ENCODE measurements at regions not wholly inside any gene's neighbourhood (a gene's known extent, or its start where the extent isn't known, plus 50 kb on each side); places are given as distances from the start of the nearest gene placed in this dataset.
"Not testable (repeated sequence)": the region's sequence is repeated elsewhere in the genome, so short reads cannot be mapped to it uniquely, and the experiment has no call there.

DNA sequence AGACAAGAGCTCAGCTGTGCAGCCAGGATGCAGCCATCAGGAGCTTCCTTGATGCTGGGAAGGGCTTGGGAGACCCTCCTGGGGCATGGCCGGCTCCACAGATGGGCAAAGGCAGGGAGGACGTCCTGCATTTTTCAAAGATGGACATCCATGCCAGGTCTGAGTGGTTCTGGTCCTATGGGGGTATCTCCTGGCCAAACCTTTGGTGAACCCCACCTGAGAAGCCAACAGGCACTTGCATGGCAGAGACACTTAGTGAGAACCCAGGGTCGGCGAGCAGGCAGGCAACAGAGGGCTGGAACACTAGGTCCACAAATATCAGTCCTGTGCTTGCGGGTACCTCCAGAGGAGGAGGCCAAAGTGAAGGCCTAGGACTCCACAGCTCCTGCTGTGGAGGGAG, 70.0 kb downstream of the KCTD15 start:
- no peak for DNase-seq

DNA sequence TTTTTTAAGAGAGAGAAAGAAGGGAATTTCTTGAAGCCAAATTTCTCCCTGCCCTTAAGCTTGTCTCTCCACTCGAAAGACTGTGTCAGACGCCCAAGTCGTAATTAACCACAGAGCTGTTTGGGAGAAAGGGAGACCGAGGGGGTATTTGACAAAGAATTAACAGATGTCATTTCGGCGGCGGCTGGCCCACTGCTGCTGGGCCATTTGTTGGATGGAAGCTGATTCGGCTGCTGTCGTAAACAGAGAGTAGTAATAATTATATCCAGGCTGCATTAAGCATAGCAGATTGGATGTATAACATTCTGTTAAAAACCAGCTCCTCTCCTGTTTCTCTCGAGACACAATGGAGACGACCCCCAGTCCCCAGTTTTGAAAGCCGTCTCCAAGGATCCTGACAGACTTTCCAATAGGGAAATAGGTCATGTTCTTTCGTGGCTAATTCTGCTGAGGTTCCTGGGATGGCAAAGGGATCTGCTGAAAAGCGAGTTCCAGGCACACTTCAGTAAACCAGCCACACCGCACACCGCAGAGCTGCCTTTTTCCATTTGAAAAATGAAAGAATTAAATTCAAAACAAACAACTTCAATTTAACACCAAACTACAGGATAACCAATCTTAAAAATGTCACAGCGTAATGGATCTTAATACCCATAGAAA, 71.5 kb downstream of the KCTD15 start:
- DNase-seq, result no peak

DNA sequence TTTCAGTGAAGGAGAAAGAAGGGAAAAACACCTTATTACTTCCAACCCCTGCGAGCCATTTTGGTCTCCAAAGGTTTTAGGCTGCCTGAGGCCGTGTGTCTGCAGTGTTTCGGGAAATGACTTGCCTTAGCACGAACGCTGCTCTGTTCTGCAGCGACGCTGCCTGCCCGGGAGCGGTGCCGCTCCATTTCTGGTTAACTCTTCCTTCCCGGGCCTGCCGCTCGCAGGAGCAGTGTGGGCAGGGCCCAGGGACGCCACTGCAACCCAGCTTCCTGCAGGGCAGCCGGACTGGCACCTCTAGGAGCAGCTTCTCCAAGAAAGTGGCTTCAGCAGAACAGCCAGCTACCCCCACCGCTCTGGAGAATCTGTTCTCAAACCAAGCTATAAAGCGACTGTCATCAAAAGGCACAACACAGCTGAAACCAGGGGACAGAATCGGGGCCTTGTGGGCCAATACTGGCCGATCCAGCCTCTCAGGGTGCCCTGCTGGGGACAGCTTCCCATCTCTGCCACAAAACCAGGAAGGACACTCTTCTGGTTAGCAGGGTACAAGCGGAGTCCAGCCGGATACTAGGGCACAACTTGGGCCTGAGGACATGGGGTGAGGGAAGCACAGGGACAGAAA, 72.2 kb downstream of the KCTD15 start:
- DNase-seq, result peak; percentile 6

DNA sequence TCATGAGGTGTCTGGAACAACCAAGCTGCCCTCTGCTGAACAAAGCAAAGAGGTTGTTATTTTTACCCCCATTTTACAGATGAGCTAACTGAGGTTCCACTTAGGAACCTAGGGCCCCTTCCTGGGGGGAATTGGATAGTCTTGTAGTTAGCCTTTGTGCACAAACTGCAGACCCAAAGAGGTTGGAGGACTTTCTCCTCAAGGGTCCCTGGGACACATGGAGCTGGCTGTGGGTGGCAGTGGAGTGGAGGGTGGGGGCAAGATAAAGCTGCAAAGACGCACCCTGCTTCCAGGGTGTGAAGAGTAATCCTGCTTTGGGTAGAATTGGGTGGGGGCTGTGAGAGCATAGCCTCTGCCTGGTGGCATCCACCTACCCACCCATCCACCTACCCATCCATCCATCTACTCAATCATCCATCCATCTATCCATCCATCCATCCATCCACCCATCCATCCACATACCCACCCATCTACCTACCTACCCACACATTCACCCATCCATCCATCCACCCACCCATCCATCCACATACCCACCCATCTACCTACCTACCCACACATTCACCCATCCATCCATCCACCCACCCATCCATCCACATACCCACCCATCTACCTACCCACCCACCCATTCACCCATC, 73.7 kb downstream of the KCTD15 start:
- not testable (repeated sequence) for DNase-seq

DNA sequence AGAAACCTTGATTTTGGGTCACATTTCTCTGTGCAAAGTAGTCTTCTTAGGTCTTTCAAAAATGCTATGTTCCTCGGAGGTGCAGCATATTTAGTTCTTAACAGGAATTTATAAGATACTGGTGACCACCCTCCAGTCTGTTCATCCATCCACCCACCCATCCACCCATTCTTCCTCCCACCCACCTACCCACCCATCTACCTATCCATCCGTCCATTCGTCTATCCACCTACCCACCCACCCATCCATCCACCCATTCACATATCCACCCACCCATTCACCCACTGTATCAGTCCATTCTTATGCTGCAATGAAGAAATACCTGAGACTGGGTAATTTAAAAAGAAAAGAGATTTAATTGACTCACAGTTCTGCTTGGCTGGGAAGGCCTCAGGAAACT, 74.9 kb downstream of the KCTD15 start:
- DNase-seq, result no peak

DNA sequence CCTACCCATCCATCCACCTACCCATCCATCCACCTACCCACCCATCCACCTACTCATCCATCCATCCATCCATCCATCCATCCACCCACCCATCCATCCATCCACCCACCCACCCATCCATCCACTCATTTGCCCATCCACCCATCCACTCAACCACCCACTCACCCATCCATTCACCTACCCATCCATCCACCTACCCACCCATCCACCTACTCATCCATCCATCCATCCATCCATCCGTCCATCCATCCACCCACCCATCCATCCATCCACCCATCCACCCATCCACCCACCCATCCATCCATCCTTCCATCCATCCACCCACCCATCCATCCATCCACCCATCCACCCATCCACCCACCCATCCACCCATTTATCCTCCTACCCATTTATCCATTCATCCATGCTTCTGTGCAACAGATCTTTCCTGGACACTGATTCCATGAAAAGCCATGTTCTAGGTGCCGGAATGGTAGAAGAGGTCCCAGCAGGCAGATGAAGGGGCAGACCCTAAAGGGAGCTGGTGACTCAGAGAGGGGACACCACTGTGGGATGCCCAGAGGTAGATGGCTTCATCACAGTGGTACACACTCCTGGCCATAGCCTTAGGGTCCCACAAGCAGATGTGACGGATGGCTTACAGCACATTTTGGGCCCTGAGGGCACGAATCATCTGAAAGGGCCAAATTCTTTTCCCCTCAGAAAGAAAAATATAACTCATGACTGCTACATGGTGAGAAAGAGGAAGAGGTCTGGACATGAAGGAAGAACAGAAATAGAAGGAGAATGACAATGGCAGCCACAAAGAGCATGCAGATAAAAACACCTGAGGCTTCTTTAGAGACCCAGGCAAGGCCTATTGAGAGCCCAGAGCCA, 76.0 kb downstream of the KCTD15 start:
- no peak for DNase-seq

DNA sequence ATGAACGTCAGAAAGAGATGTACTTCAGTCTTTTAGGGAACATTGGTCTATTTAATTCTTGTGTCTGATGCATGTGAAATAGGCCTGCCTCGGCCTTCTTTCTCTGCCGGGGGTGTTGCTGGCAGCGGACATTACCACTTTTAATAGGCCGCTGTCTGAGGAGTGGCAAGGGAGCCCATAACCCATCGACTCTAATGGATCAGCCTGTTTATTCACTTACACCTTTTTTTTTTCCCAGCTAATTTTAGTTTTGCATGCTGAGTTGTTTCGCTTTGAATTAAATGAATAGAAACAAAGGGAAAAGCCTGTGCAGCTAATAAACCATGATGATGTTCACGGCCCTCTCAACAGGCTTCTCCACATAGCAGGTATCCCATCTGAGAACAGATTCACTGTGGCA, 78.4 kb downstream of the KCTD15 start:
- DNase-seq, result no peak

DNA sequence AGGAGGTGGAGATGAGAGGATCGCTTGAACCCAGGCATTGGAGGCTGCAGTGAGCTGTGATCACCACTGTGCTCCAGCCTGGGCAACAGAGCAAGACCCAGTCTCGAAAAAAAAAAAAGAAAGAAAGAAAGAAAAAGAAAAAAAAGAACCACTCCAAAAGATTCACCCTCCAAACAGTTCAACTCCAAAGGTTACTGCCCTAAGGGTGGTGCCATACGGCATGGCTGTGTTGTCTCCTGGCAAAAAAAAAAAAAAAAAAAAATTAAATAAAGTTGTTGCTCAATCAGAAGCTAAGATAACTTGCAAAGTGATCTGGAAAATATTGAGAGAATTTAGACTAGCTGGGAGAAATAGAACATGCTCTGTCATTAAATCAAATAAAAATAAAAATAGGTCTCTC, 79.5 kb downstream of the KCTD15 start:
- no peak for DNase-seq

DNA sequence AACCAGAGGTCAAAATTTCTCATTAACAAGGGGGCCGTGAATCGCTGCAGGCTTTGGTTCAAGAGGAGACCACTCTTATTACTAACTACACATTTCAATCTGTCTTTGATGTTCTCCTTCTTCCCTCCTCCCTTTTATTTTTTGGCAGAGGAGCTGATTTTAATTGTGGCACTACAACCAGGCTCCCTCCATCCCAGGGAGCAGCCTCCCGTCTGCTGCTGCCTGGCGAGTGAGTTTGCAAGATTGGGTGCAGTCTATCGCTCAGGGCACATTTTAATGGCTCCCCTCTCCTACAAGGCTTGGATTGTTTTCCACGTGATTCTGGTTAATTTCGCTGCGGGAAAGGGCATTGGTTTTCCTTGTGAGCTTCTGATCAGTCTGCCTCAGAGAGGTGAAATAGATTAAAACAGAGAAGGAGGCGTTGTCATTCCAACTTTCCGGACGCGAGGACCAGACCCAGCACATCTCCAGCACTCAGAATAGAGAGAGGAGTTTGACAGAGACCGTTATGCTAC, 81.4 kb downstream of the KCTD15 start:
- no peak for DNase-seq

DNA sequence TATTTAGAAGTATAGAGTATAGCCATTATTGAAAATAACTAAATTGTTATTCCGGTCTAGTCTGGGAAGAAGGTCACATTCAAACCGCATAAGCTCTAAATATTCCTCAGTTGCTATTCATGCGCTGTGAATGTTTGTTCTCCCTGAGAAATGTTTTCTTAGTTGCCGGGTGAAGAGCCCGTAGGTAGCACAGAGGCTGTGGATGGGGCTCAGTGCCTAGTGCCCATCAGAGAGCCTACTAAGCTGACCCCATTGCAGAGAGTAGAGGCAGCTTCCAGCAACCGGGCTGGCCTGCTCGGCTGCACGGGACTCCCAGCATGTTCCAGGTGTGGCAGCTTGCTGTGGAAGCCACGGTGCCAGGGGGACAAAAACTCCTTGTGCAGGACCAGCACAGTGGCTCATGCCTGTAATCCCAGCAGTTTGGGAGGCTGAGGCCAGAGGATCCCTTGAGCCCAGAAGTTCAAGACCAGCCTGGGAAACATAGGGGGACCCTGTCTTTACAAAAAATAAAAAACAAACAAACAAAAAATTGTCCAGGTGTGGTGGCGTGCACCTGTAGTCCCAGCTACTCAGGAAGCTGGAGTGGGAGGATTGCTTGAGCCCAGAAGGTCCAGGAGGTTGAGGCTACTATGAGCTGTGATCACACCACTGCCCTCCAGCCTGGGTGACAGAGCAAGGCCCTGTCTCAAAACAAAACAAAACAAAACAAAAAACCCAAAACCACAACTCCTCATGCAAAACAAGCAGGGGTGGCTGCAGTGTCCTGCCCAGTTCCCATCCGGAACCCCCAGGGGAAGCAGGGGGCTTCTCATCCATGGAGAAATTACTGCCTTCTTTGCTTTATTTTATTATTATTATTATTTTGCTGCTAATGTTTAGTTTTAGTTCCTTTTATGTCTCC, 82.5 kb downstream of the KCTD15 start:
- no peak for DNase-seq

DNA sequence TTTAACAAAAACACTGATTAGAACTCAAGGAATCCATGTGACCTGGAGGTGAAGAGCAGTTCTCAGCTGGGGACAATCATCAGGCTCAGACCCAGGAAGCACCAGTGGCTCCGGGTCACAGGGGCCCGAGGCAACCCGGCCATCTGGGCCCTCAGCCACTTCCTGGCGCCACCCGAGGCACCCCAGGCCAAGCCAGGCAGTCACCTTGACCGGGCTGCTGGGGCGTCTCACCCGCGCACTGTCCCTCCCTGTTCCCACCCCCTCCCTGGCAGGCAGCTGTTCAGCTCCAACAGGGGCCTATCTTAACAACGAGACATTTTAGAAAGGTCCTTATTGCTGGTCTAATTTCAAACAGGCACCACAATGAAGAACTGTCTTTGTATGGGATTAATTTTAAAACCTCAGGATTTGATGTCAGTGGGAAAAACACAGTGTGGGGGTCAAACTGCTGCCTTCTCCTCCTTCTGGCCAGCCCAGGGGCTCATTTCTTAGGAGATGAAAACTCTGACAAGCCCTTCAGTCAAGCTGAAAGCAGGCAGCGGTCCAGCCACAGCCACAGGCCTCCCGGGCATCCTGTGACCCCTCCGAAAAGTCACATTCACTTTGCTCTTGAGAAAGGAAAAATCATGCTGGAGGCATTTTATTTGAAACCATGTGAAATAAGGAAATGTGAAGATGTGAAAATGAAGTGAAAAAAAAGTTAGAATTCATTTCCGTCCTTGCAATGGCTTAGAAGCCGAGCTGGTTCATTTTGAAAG, 83.3 kb downstream of the KCTD15 start:
- DNase-seq, result no peak

DNA sequence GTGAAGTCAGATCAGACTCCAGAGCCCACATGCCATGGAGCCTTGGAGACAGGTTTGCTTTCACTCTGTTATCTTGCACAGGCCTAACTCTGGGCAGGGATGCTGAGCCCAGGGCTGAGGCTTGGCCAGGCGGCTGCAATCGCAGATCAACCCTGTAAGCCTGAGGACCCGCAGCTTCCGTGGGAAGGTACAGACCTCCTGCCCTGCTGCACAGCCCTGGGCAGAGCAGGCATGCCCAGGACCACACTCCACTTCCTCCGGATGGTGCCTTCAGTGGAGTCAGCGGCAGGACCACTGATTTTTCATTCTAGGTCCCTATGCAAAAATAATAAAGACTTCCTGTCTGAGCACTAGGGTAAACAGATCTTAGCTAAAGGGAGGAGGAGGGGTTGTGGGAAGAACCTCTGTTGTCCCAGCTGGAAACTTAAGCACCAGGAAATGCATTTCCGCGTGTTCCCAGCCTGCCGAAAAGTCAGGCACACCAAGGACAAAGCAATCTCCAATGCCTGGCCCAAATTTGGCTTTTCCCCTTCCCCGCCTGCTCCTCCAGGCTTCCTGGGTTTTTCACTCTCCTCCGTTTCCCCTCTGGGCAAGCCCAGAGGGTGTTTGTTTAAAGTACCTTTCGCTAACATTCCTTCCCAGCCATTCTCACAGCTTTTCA, 87.3 kb downstream of the KCTD15 start:
- DNase-seq, result no peak

DNA sequence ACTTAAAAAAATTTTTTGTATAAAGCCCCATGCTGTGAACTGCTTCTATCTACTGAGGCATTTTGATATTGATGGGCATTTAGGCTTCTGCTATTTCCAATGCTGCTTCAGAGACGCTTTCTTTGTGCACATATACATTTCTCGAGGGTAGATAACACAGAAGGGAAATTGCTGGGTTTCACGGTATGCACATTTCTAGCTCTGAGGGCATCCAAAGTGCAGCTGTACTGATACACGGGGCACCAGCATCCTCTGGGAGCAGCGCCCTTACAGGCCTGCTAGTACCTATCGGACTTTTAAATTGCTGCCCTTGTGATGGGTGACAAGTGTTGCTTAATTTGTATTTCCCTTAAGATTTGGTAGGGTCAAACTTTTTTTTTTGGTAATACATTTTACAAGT, 88.6 kb downstream of the KCTD15 start:
- no peak for DNase-seq

DNA sequence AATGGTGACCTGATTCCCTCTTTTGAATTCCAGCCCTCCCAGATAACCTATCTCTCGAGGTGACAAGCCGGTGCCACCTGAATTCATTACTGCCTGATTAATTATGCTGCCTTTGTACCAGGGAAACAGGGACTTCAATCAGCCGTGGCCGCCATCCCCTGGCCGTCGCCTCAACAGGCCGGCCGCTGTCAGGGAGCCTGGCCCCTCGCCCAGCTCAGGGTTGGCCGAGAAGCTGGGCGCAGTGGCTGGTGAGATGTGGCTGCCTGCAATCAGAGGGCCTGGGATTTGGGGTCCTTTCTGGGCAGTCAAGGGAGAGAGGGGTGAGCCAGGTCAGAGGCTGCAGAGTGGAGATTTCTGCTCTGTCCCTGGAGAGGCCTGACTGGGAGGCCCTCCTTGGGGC, 91.2 kb downstream of the KCTD15 start:
- no peak for DNase-seq

DNA sequence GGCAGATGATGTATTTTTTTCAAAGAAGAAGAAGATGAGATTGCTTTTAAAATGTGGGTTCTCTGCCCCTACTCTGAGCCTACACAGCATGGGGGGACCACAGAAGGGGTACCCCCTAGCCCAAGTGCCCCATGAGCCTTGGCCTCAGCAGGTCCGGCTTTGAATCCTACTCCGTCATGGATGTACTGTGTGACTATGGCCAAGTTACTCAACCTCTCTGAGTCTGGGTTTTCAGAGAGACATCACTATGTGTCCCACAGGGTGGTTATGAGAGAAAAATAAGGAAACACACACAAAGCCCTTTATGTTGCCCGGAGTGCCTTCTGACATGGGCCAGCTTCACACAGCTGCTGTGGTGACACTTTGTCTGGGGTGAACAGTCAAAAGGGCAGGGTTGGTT, 92.0 kb downstream of the KCTD15 start:
- no peak for DNase-seq

DNA sequence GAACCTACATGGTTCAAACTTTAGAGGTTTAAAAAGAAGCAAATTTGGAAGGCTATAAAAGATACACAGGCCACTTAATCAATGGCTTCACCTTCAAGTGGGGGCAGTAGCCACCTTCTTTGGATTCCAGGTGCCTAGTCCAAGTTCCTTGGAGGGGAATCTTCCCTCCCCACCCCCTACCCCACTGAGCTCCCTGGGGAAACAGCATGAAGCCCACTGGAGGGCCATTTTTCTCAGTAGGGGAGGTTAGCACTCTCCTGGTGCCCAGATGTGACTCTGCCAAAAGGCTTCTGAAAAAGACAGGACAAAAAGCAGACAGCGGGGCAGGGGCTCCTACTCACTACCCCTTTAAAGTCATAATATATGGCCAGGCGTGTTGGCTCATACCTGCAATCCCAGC, 93.9 kb downstream of the KCTD15 start:
- no peak for DNase-seq

DNA sequence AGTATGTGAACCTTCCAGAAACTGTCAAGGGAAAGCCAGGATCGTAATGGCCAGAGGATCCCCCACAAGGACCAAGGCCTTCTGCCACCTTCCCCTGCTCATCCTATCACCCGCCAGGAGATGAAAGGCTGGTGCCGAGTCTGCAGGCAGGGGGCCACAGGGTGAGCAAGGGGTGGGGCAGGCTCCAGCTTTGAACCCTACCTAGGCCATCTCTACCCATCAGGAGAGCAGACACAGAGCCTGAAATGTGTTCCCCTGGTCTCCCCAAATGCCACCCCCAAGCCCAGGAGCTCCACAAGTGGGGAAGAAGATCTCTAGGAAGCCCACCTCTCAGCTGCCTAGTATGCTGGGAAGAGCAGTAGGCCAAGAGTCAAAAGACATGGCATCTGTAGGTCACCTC, 95.1 kb downstream of the KCTD15 start:
- DNase-seq, result no peak

DNA sequence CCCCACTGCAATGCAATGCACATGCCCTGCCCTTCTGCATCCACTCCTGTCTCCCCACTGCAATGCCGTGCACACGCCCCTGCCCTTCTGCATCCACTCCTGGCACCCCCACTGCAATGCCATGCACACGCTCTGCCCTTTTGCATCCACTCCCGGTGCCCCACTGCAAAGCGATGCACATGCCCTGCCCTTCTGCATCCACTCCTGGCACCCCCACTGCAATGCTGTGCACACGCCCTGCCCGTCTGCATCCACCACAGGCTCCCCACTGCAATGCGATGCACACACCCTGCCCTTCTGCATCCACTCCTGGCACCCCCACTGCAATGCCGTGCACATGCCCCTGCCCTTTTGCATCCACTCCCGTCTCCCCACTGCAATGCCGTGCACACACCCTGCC, 98.1 kb downstream of the KCTD15 start:
- no peak for DNase-seq

DNA sequence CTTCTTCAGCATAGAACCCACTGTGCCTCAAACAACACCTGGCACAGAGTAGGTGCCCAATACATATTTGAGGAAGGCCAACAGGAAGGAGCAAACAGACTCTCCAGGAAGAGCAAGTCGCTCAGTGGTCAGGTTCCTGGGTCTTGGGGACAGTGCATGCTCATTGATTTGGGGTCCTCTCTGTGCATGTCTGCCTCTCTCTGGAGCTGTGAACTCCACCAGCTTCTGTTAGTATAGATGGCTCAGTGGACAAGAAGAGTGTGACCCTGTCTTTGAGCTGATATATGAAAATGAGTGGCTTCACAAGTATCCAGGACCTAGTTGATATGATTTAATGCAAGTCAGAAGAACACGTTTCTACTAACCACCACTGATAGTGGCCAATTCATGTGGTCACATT, 98.7 kb downstream of the KCTD15 start:
- no peak for DNase-seq

DNA sequence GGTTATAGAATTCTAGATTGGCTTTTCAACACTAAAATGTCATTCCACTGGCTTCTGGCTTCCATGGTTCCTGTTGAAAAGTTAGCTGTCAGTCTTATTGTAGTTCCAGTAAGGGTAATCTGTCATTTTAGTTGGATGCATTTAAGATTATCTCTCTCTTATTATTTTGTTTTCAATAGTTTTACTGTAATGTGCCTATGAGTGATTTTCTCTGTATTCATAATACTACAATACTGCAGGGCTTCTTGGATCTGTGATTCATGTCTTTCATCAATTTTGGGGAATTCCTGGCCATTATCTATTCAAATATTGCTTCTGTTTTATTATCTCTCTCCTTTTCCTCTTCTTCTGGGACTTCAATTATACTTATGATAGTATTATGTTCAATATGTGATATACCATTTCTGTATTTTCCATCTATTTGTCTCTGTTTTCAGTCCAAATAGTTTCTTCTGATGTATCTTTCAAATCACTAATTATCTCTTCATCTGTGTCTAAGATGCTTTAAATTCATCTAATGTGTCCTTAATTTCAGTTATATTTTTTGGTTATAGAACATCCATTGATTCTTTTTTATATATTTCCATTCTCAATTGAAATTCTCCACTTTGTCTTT, 101.5 kb downstream of the KCTD15 start:
- DNase-seq, result no peak

DNA sequence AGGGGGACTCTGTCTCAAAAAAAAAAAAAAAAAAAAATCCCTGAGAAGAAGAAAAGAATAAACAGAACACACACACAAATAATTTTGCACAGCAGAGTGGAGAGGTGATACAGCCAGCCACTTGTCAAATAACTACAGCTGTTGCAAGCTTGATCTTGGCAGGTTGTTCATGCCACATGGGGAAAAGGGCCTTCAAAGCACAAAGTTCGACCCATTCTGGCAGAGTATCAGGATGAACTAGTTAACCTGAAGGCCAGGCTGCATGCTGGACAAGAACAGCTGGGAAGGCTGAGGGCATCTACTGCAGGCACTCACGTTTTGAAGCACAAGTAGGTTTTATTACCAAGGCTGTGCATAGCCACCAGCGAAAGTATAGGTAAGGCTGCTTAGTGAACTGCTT, 104.1 kb downstream of the KCTD15 start:
- DNase-seq, result no peak

All from DMS79 treated with DMSO at 0.1 percent for 48 hours (cell line).